GM04504 (cell line): ENCODE measurements at regions not wholly inside any gene's neighbourhood (a gene's known extent, or its start where the extent isn't known, plus 50 kb on each side); places are given as distances from the start of the nearest gene placed in this dataset.

Source experiments
- DNase-seq: peaks from one replicate; pipeline ENCODE4 v3.0.0-alpha.2; 2012; ENCODE audit warnings: low read depth

DNA sequence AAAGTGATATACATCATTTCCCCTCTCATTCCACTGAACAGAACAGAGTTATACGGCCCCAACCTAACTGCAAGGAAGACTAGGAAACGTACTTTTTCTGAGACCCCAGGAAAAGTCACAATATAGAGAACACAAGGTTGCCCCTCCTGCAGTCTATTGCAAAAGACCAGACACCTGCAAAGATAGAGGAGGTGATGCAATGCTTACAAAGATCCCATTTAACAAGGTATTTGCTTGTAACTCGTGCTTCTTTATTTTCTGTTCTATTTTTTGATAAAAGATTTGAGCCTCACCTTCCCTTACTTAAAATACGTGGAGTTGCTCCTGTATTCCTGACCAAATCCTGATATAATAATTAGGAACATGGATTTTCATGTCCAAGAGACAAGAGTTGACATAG lies 793.0 kb upstream of the ID2 start:
- DNase-seq: no peak

DNA sequence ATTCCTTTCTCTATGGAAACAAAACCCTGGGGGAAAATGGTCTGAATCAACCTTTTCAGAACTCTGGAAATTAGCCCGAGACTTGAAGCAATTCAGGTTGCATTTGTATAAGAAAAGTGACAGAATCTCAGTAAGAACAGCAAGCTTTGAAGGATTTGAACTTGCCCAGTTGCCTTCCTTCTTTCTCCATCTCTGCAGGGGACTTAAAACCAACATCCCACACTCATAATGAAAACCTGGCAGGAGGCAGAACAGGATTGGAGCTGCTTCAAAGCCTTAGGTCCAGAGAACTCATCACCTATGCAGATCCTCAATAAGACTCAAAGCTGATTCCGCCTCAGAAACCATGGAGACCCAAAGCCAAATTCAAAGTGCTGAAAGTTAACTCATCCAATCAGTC lies 790.5 kb upstream of the ID2 start:
- DNase-seq: no peak

DNA sequence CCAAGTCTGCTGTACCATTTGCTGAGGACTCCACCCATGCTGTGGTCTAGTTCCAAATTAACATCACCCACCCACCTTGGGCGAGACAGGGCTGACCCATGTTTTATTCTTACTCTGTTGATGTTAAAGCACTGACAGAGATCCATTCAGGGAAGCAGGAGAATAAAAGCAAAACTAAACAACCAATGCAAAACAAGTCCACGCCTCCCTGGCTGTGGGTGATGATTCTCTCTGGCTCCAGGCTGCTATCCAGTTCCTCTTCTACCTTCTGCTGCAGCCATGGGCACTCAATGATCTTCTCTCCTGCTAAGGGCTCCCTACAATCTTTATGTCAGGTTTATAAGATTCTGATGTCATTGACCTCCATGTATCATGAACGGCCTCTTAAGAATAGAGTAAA lies 786.6 kb upstream of the ID2 start:
- DNase-seq: no peak

DNA sequence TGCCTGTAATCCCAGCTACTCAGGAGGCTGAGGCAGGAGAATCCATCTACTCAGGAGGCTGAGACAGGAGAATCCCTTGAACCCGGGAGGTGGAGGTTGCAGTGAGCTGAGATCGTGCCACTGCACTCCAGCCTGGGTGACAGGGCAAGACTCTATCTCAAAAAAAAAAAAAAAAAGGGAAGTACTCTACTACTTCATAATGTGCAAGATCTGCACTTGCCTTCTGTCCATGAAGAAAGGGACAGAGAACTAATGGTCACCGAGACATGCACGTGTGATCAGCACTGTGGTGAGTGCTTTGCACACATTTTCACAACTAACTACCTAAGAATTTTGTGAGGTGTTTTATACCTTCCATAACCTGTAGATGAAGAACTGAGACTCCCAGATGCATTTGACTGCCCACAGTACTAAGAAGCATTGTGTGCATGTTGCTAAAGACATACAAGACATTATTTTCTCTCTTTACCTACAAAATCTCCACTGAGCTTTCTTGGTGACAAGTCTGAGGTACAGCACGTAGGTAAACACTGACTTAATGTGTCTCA lies 784.8 kb upstream of the ID2 start:
- DNase-seq: no peak

DNA sequence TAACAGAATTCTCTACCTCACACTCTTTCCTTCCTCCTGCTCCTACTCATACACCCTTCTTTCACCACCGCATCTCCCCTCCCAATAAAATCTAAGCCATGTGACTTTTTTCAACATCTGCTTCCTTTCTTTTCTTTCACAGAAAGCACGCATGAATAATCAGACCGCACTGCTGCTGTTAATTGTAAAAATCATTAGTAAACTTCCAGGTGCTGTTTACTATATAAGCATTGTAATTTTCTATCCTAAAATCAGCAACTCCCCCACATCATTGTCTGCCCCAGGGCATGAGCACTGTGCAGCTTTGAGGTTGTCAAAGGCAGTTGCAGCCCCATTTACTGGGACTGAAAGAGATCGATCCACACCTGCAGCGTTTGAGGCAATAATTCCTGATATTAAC lies 782.6 kb upstream of the ID2 start:
- no peak for DNase-seq

DNA sequence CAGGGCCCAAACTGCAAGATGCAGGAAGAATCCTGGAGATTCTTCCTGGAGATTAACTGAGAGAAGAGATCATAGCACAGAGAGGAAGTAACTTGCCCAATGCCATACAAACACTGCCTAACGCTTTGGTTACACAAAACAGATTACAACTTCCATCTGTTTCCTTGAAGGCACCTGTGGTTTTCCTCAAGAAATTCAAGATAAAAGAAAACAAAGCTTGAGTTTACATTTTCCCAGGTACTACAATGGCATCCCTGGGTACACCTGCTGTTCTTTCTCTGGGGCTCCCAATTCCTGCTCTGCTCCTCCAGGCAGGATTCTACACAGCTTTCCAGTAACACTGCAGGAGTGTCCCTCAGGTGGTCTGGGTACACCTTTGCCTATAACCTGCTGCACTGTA lies 781.9 kb upstream of the ID2 start:
- DNase-seq: no peak

DNA sequence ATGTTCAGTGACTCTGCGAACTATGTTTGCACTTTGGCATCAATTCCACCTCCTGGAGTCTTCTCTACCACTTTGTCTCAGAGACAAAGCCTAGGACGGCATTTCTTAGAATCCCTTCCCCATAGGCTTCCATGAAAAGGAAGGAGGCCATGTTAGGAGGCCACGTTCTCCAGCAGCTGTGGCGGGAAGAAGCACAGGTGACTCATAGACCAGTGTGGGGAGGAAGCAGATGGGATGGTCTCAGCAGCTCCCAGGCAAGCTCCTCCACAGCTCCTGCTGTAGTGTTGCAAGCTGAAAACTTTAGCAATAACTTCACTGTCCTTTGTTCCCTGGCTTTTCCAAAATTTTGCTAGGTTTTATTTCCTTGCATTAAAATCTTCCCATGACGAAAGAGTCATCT lies 781.3 kb upstream of the ID2 start:
- no peak for DNase-seq

DNA sequence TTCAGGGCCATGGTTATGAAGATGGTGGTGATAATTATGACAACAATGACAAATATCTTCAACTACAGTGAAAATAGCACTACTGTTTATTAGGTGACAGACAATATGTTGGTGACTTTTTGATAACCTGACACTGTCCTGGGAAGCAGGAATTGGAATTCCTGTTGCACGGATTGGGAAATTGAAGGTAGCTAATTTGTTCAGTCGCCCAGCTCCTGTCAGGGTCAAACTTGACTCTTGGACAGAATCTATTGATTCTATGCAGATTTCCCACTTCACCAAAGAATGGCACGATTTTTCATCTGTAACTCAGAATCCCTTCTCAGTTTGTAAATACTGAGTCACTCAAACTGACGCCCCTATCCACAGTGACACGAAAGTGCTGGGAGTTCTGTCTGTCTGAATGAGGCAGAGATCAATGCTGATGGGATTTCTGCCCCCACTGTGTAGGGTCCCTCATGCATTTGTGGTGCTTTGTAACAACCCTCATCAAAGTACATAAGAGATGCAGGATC lies 779.5 kb upstream of the ID2 start:
- no peak for DNase-seq

DNA sequence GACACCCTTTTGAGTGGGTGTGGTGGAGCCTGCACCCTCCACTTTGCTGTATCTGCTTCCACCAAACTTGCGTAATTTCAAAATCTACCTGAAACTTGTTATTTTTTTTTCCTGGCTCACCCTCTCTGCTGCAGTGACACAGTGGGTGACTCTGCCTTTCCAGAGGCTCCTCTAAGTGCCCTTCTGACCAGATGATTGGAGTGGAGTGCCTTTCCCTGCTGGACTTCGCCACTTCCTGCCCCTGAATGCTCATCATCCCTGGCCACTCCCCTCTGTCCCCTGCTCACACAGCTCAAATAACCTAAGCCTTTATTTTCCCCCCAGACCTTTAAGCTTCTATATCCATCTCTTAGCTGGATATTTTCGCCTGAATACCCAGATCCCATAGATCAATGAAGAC lies 777.5 kb upstream of the ID2 start:
- no peak for DNase-seq

DNA sequence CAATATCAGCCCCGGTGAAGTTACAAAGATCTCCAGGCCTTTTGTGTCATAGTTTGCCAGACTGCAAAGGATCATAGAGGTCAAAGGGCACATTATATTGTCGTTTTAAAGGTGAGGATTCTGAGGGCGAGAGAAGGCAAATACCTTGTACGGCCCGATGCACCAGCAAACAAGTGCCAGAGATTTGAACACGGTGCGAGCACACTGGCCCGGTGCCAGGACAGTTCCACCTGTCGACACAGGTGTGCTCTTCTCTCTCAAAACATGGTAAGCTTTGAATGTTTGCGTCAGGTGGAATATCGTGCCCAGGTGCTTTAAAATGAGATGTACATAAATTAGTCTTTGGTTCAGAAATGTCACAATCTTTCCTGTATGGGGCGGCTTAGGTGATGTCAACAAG lies 776.1 kb upstream of the ID2 start:
- DNase-seq: no peak

DNA sequence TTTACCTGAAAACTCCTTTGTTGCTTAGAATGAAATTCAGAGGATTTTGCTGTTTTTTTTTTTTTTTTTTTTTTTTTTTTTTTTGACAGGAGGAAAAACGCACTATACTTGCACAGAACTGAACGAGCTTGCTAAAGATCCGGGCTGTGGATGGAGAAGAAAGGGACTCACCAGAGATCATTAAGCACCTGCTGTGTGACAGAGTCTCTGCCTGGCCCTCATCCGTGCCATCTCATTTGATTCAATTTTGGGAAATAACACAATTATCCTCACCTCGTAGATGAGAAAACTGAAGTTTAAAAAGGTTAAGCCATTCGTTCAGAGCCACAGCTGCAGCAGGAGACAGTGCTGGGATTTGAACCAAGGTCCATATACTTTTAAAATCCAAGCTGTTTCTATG lies 775.4 kb upstream of the ID2 start:
- DNase-seq: no peak

DNA sequence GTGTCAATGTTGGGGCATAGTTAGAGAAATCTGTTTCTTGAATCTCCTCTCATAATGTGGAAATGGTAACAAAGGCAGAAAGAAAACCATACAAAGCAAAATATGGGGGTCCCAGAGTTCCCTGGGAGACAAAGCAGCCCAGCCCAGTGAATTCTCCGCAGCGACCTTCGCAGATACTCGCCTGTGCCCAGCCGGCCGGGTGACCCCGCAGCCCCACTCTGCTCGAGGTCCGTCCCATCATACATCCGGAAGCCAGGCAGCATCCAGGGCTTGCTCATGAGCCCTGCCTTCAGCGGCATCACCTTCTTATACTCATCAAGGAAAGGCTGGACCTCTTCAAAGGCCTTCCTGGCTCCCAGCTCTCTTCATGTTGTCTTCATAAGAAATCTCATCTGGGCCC lies 774.8 kb upstream of the ID2 start:
- no peak for DNase-seq

DNA sequence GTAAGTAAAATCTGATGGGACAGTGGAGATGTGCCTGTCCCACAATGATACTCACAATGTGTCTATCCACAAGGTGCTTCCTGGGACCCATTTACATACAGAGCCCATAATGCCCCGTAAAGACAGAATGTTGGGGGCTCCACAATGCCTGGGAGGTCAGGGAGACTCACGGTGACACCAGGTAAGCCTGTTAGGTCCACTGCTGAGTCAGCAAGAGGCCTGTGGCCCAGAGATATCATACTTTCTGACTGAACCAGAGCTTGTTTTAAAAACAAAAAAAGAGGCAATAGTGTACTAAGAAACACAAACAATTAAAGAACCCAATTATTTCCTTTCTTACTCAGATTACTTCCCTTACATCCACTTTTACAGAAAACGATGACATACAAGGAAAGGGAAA lies 771.1 kb upstream of the ID2 start:
- no peak for DNase-seq

DNA sequence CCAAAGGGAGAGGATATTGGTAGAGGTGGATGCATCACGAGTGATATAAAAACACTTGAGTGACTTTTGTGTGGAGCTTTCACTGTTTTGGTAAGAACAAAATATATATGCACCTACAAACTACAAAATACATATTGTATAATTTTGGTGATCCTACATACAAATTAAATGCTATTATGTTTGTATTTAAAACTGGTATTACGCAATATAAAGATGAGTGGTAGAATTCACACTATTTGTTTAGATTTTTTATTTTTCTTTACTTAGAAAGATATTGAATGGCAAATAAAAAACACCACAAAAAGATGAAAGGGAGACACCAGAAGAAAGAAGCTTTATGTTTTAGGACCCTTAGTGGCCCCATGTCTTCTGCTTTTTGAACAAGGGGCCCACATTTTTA lies 770.7 kb upstream of the ID2 start:
- DNase-seq: no peak

DNA sequence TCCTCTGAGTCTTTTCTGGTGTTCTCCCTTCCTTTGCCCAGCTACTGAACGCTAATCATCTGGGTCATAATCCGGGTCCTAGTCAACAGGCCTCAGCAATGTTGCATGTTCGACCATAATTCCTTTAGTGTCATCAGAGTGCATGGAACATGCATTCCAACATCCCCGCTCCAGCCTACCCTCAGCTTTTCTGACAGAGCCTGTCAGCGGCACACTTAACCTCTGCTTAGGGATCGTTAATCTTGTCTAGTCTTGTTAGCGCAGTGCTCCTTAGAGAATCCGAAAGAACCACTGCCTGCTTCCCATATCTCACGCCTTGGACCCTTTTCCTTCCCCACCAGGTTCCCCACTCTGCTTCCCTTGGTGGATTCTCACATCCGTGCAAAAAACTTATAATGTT lies 767.9 kb upstream of the ID2 start:
- DNase-seq: no peak

DNA sequence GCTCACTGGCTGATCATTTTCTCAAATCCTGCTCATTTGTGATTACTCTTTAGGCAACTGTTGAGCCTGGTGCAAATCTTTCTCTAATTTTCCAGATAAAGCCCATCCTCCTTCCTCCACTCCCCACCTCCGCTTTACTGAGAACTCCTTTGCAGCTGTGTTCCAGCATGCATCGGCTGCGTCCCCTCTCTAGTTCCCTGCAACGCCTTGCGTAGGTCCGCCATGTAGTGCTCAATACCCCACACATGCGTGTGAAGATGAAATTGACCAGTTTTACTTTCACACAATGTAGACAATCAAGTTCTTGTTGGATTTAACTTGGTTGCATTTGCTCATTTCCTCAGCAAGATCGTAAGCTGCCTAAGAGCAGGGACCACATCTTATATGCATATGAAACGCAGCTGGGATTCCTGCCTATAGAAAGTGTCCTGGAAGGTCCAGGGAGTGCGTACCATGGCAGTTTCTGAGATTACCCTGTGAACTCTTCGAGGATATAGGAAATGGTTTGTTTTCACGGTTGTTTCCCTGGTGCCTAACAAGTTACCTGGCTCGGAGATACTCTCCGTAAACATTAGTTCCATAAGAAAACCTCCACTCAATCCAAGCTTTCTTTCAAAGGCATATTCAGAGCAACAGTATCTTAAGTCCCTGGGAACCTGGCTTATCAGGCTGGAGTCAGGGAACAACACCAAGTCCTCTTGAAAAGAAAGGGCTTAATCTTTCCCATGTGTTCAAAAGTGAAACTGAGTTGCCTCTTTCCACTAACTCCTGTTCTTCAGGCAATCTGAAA lies 766.4 kb upstream of the ID2 start:
- DNase-seq: peak; percentile 32

DNA sequence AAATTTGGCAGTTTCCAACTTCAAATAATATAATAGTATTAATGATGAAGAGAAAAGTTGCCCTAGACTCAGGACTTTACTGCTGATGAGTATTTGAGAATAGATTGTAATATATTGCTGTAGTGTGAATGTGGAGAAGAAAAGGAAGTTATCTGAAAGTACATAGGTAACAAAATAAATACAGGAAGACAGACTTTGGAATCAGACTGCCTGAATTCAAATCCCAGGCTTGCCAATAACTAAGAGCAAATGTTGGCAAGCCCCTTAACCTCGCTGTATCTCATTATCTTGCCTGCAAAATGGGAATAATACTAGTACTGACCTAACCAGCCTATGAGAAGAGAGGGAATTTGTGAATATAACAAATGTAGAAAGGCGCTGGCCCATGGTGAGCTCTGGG lies 765.2 kb upstream of the ID2 start:
- DNase-seq: no peak

DNA sequence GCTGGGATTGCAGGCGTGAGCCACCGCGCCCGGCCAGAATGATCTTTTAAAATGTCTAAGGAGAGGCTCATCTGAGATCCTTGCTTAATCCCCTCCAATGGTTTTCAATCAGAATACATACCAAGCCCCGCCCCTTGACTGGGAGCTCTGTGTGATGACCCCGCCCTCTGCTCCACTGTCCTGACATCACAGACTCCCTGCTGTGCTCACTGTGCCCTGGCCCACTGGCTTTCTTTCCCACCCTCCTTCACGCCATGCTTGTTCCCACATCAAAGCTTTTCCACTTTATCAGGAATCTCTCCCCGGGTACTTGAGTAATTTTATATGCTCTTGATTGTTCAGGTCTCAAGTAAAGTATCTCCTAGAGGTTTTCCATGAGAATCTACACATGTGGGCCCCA lies 762.3 kb upstream of the ID2 start:
- DNase-seq: no peak

DNA sequence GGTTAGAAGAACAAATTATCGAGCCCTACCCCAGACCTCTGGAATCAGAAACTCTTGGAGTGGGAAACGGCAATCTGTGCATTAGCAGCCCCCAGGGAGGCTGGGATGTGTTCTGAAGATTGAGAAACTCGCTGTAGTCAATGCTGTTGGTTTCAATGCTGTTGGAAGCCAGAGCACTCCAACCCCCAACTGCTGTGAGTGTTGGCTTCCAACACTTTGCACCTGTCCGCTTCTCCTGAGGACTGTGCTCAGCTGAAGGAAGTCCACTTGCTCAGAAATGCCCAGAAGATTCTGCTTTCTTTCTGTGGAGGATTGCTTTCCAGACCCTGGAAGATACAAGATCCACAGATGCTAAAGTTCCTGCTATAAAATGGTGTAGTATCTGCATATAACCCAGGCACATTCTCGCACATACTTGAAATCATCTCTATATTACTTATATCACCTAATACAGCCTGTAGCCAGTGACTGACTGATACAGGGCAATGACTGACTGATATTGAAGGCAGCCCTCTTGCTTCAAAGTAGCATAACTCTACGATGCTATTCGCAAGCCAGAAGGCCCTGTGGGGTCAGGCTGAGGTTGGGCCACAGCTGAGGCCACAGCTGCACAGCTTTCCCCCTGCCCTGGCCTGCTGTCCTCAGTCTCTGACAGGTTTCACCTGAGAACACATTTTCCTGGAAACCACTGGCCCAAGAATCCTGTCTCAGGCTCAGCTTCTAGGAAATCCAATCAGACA lies 757.7 kb upstream of the ID2 start:
- DNase-seq: no peak

DNA sequence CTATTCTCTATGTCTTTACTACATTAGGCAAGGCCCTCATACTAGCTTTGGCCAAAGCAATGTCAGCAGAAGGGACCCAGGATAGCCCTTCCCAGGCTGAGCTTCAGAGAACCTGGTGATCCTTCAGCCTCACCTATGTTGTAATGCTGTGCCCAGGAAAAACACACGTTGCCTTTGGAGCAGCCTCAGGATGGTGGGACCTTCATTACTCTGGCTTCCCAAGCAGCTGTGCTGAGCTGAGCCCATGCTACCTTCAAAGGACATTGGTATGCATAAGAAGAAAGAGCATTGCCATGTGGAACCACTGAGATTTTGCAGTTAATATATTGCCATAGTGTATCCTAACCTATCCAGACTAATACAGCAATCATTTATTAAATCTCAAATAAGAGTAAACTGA lies 756.4 kb upstream of the ID2 start:
- DNase-seq: no peak

DNA sequence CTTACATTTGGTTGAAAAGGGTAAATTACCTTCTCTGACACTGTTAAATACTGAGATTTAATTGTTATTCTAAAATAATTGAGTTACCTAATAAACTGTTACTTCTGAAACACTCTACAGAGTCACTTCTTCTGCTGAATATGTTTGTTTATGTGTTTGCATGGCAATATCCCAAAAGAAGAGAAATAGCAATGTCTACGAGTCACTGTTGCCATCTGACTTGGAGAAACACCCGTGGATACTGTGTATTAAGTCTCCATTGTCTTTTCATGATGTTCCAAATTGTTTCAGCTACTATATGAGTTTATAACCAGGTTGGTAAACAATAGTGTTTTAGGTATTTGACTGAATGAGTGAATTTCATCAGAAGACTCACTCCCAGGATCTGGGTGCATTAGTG lies 754.2 kb upstream of the ID2 start:
- DNase-seq: no peak

DNA sequence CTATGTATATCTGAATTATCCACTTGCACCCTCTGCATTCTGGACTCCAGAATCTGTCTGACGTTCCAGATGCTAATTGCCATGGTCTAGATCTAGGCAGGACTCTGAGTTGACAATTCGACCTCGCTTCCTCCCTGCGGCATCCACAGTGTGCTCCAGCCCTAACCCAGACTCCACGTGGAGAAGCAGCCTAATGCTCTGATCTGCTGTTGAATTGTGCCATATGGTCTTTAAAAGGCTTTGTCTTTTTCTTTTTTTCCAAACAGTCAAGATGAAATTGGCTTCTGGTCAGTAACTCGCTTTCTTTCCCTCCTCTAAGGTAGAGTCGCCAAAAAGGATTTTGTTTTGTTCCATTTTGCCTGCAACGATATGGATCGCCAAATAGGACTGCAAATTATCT lies 752.6 kb upstream of the ID2 start:
- DNase-seq: no peak
